ENCODE measurements at regions not wholly inside any gene's neighbourhood (a gene's known extent, or its start where the extent isn't known, plus 50 kb on each side); places are given as distances from the start of the nearest gene placed in this dataset.

GRCh38 chr20:51917886-51918535, 115.7 kb upstream of the SALL4 start:
- no peak for DNase-seq

DNA sequence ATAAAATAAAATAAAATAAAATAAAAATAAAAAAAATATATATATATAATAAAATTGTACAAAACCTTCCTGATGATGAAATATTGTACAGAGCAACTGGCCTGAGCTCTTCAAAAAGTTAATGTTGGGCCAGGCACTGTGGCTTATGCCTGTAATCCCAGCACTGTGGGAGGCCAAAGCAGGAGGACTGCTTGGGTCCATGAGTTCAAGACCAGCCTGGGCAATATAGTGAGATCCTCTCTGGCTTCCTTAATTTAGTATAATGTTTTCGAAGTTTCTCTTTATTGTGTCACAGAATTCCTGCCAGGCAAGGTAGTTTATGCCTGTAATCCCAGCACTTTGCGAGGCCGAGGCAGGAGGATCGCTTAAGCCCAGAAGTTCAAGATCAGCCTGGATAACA, 113.9 kb upstream of the SALL4 start:
- no peak for DNase-seq

GRCh38 chr20:51914758-51915157, 112.4 kb upstream of the SALL4 start:
- no peak for DNase-seq

DNA sequence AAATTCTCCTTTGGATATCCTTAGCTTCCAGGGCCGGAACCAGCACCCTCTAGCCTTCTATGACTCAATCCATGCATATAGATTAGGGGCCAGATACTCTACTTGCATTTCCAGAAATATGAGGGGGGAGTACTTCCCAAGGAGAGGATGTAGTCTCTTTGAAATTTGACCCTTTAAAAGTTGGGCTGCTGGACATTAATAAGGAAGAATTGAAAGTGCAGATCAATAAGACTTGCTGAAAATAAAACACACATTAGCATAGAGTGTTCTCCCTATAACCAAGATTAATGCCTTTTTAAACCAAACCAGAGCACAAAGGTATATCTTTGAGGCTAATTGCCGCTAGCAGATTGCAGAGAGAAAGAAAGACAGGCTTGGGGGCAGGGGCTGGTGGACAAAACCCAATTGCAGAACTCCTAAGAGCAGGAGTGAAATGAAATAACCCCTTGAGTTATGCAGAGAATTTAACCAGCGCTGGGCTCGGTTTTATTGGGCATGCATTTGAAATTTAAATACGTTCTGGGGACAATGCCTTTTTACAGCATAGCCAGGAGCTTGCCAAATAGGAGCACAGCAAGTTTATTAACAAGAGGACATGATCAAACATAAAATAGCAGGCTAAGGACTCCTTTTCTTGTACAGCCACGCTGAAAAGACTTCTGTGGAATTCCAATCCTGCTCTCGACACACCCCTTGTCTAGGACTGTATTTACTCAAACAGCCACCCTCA, 108.2 kb upstream of the SALL4 start:
- DNase-seq, result no peak

DNA sequence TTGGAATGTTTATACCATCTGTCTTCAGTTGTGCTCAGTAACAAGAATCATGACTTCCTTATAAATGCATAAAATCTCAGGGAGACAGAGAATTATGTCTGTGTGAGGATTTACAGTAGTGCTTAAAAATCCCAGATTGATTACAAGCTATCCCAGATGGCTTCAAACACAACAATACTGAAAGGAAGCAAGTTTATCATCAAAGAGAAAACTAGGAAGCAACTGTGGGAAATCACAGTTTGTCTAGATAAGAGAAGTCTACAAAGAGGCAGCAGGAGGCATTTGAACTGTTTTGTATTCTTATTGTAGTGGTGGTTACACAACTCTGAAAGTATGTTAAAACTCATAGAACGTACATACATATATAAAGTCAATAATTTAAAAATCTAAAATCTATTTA, 104.4 kb upstream of the SALL4 start:
- no peak for DNase-seq

DNA sequence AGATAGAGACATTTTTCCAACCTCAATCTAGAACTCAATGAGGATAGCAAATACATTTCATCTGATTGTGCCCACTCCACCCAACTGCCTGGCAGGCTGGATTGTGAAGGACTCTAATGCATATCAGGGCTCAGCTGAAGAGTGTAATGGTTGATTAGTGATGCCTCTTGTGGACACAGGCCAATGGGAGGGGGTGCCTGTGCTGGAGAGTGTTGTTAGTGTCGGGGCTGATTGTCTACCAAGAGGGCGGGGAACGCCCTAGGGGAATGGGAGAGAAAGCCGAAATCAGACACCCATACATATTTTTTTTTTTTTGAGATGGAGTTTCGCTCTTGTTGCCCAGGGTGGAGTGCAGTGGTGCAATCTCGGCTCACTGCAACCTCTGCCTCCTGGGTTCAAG, 103.7 kb upstream of the SALL4 start:
- DNase-seq, result no peak

- DNase-seq, result no peak
Measured at GRCh38 chr20:51902933-51903332, 100.6 kb upstream of the SALL4 start.

DNA sequence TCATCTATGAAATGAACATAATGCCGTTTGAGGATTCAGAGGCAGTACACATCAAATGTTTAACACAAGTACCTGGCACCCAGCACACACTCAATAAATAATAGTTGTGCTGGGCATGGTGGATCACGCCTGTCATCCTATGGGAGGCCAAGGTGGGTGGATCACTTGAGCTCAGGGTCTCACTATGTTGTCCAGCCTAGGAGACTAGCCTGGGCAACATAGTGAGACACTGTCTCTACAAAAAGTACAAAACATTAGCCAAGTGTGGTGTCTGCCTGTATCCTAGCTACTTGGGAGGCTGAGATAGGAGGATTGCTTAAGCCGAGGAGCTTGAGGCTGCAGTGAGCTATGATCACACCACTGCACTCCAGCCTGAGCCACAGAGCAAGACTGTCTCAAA, 98.1 kb upstream of the SALL4 start:
- DNase-seq, result no peak

GRCh38 chr20:51899674-51900073, 97.4 kb upstream of the SALL4 start:
- no peak for DNase-seq

GRCh38 chr20:51898788-51899187, 96.5 kb upstream of the SALL4 start:
- DNase-seq, result no peak

- no peak for DNase-seq
Measured at GRCh38 chr20:51894619-51895018, 92.3 kb upstream of the SALL4 start.

DNA sequence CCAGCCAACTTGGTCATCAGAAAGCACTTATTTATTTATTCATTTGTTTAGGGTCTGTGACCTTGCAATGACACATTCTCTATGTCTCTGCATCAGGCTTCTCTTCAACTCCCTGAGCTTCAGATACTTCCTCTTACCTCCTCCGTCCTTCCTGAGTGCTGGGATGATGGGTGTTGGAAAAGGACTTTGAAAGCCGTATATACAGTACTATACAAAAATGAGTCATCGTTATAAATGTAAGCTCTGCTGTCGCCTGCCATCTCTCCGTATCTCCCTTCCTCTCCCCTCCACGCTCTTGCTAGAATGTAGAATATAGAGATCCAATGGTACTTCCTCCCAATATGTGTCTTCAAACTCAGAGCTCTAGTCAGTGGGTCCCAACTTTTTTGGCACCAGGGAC, 91.9 kb upstream of the SALL4 start:
- no peak for DNase-seq

GRCh38 chr20:51893723-51894122, 91.4 kb upstream of the SALL4 start:
- DNase-seq, result no peak

GRCh38 chr20:51890003-51890402, 87.7 kb upstream of the SALL4 start:
- no peak for DNase-seq

DNA sequence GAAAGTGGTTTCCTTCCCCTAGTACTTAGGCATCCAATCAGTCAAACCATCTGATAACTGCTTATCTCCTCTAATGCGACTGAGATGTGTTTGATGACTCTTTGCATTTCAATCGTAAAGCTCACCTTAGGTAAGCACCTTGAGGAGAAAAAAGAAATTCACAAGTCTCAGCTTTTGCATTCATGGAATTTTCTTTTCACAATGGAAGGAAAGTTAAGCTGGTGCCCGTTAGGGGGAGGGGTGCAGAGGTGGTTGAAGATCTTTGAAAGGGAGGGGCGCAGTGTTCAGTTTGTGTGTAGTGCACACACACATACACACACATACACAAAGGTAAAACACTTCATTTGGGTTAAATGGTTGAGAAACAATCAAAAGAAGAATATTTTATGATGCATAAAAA, 87.1 kb upstream of the SALL4 start:
- no peak for DNase-seq

- DNase-seq, result no peak
Measured at GRCh38 chr20:51888291-51888690, 86.0 kb upstream of the SALL4 start.

- no peak for DNase-seq
Measured at GRCh38 chr20:51886891-51887608, 84.7 kb upstream of the SALL4 start.

- no peak for DNase-seq
Measured at GRCh38 chr20:51886341-51886740, 84.0 kb upstream of the SALL4 start.

- no peak for DNase-seq
Measured at GRCh38 chr20:51884561-51884960, 82.2 kb upstream of the SALL4 start.

GRCh38 chr20:51880188-51880587, 77.9 kb upstream of the SALL4 start:
- DNase-seq, result no peak

- no peak for DNase-seq
Measured at GRCh38 chr20:51876313-51876940, 74.1 kb upstream of the SALL4 start.

- no peak for DNase-seq
Measured at GRCh38 chr20:51873652-51874051, 71.3 kb upstream of the SALL4 start.

GRCh38 chr20:51871943-51872342, 69.6 kb upstream of the SALL4 start:
- no peak for DNase-seq

DNA sequence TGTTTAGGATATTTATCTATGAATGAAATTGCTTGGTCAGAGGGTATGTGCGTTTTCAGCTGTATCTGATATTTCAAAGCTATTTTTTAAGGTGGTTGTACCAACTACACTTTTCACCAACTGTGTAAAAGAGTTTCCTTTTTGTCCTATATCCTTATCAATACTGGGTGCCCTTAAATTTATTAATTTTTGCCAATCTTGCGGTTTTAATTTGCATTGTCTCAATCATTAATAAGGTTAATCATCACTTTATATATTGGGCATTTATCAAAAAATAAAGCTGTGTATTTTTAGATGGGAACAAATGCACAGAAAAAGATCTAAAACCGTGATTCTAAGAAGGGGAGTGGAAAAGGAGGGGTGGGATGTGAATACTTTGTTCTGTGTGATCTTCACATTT, 66.7 kb upstream of the SALL4 start:
- no peak for DNase-seq

Data from SHP77 (cell line).